ENCODE measurements at regions not wholly inside any gene's neighbourhood (a gene's known extent, or its start where the extent isn't known, plus 50 kb on each side); places are given as distances from the start of the nearest gene placed in this dataset.
A peak's percentile ranks its signal among the peaks of the same experiment; 100 is the strongest.

- 90% methylated on average over 7 of the region's 7 CpGs for WGBS (ENCODE audit: insufficient coverage)
- Histone ChIP-seq H3K27me3 (ENCODE audit: control insufficient read depth, insufficient read depth, low read length) (no peaks in the 10 kb centered on the region), H3K4me1 (ENCODE audit: control insufficient read depth, insufficient read depth, low read length) (peaks cover 59% of the 10 kb centered on the region), H3K9me3 (ENCODE audit: control insufficient read depth, insufficient read depth, low read length) (peaks cover 5% of the 10 kb centered on the region), H3K4me3 (ENCODE audit: low read length) (no peak overlapping the region), H3K36me3 (ENCODE audit: control insufficient read depth, insufficient read depth, low read length) (no peaks in the 10 kb centered on the region), H3K27ac (ENCODE audit: low read length) (no peak overlapping the region)
- no peak for ATAC-seq
- Mint-ChIP-seq H3K4me3 (no peak overlapping the region), H3K36me3 (no peaks in the 10 kb centered on the region), H3K27ac (no peak overlapping the region), H3K9me3 (peaks cover 0 to 4% of the 10 kb centered on the region in 2 donors), H3K27me3 (ENCODE audit: low read depth in 2 of 2) (no peaks in the 10 kb centered on the region), H3K4me1 (peaks cover 49 to 55% of the 10 kb centered on the region in 2 donors)
- intact Hi-C loops (cut with micrococcal nuclease): no loop called here
- DNase-seq: no peak
- no peak for TF ChIP-seq CTCF (IDR thresholded peaks at IDR 0.05)
Observed at GRCh38 chr5:142428036-142428772, 103.4 kb upstream of the SPRY4 start.

GRCh38 chr5:142427529-142427928 is 102.7 kb upstream of the SPRY4 start:
- no peaks in the 10 kb centered on the region for H3K36me3 ChIP-seq (ENCODE audit: control insufficient read depth, insufficient read depth, low read length)
- H3K4me1 ChIP-seq (ENCODE audit: control insufficient read depth, insufficient read depth, low read length): peaks cover 52% of the 10 kb centered on the region
- Mint-ChIP-seq H3K27ac (no peak overlapping the region), H3K4me3 (no peak overlapping the region), H3K27me3 (ENCODE audit: low read depth in 2 of 2) (no peaks in the 10 kb centered on the region), H3K9me3 (peaks cover 0 to 4% of the 10 kb centered on the region in 2 donors), H3K36me3 (no peaks in the 10 kb centered on the region), H3K4me1 (peaks cover 42 to 49% of the 10 kb centered on the region in 2 donors)
- peaks cover 5% of the 10 kb centered on the region for H3K9me3 ChIP-seq (ENCODE audit: control insufficient read depth, insufficient read depth, low read length)
- ATAC-seq (no peak), DNase-seq (no peak)
- H3K27me3 ChIP-seq (ENCODE audit: control insufficient read depth, insufficient read depth, low read length): no peaks in the 10 kb centered on the region
- 98% methylated on average over 6 of the region's 6 CpGs for WGBS (ENCODE audit: insufficient coverage)
- TF ChIP-seq CTCF (IDR thresholded peaks at IDR 0.05): no peak
- no peak overlapping the region for H3K27ac ChIP-seq (ENCODE audit: low read length)
- intact Hi-C loops (cut with micrococcal nuclease): no loop called here
- no peak overlapping the region for H3K4me3 ChIP-seq (ENCODE audit: low read length)

GRCh38 chr5:142427015-142427364 is 102.2 kb upstream of the SPRY4 start:
- no peak for ATAC-seq
- intact Hi-C loops (cut with micrococcal nuclease): no loop called here
- Mint-ChIP-seq H3K9me3 (peaks cover 0 to 4% of the 10 kb centered on the region in 2 donors), H3K4me1 (peaks cover 37 to 43% of the 10 kb centered on the region in 2 donors), H3K27me3 (ENCODE audit: low read depth in 2 of 2) (no peaks in the 10 kb centered on the region), H3K36me3 (no peaks in the 10 kb centered on the region), H3K27ac (peak overlapping the region in 1 of 2 donors; percentile 87), H3K4me3 (peak overlapping the region; percentile 71)
- peak overlapping the region; percentile 52 for H3K27ac ChIP-seq (ENCODE audit: low read length)
- H3K36me3 ChIP-seq (ENCODE audit: control insufficient read depth, insufficient read depth, low read length): no peaks in the 10 kb centered on the region
- peaks cover 5% of the 10 kb centered on the region for H3K9me3 ChIP-seq (ENCODE audit: control insufficient read depth, insufficient read depth, low read length)
- H3K4me3 ChIP-seq (ENCODE audit: low read length): no peak overlapping the region
- H3K4me1 ChIP-seq (ENCODE audit: control insufficient read depth, insufficient read depth, low read length): peaks cover 47% of the 10 kb centered on the region
- DNase-seq: no peak
- no peaks in the 10 kb centered on the region for H3K27me3 ChIP-seq (ENCODE audit: control insufficient read depth, insufficient read depth, low read length)
- 85% methylated on average over 6 of the region's 7 CpGs for WGBS (ENCODE audit: insufficient coverage)
- no peak for TF ChIP-seq CTCF (IDR thresholded peaks at IDR 0.05)

Measured in natural killer cell (primary cell).